ENCODE measurements at regions not wholly inside any gene's neighbourhood (a gene's known extent, or its start where the extent isn't known, plus 50 kb on each side); places are given as distances from the start of the nearest gene placed in this dataset.

- TF ChIP-seq POLR2AphosphoS5 (IDR thresholded peaks at IDR 0.05; ENCODE audit: low read depth, low read length) (no peak), CTCF (IDR thresholded peaks at IDR 0.05) (no peak), REST (IDR thresholded peaks at IDR 0.05; ENCODE audit: insufficient read depth in 1 of 2, low read depth in 2 of 2, low read length in 1 of 2) (no peak), TCF7L2 (IDR thresholded peaks at IDR 0.05; ENCODE audit: low read depth, low read length) (no peak)
These were observed 396.0 kb downstream of the SEMA3D start for GRCh38 chr7:84790882-84791281.
